HG02678 (cell line): ENCODE measurements at regions not wholly inside any gene's neighbourhood (a gene's known extent, or its start where the extent isn't known, plus 50 kb on each side); places are given as distances from the start of the nearest gene placed in this dataset.

Experiments
- ATAC-seq: cut with Tn5 transposase; IDR thresholded peaks from one replicate; pipeline ENCODE4 v1.9.1; 2021; ENCODE audit warnings: mild to moderate bottlenecking, moderate library complexity; ENCODE audit not compliant: unreplicated experiment

- no peak for ATAC-seq
These were observed 1139.6 kb upstream of the PCDH9 start for GRCh38 chr13:68369739-68370138.

GRCh38 chr13:68368922-68369321 lies 1138.8 kb upstream of the PCDH9 start:
- no peak for ATAC-seq

- no peak for ATAC-seq
These were observed 1129.0 kb upstream of the PCDH9 start for GRCh38 chr13:68359105-68359504.

GRCh38 chr13:68358294-68358705 lies 1128.2 kb upstream of the PCDH9 start:
- ATAC-seq: no peak

- ATAC-seq: no peak
These were observed 1120.4 kb upstream of the PCDH9 start for GRCh38 chr13:68350554-68350953.

- ATAC-seq: no peak
These were observed 1117.1 kb upstream of the PCDH9 start for GRCh38 chr13:68347220-68347619.

- ATAC-seq: no peak
These were observed 1115.9 kb upstream of the PCDH9 start for GRCh38 chr13:68345963-68346531.

- no peak for ATAC-seq
These were observed 1093.0 kb upstream of the PCDH9 start for GRCh38 chr13:68323124-68323523.

- no peak for ATAC-seq
These were observed 1089.2 kb upstream of the PCDH9 start for GRCh38 chr13:68319384-68319783.

GRCh38 chr13:68304286-68304893 lies 1074.3 kb upstream of the PCDH9 start:
- ATAC-seq: peak; percentile 62

- ATAC-seq: no peak
These were observed 1063.5 kb upstream of the PCDH9 start for GRCh38 chr13:68293631-68294030.

GRCh38 chr13:68292601-68293000 lies 1062.5 kb upstream of the PCDH9 start:
- no peak for ATAC-seq

GRCh38 chr13:68291595-68291994 lies 1061.5 kb upstream of the PCDH9 start:
- ATAC-seq: no peak

- ATAC-seq: no peak
These were observed 1045.6 kb upstream of the PCDH9 start for GRCh38 chr13:68275758-68276157.

- no peak for ATAC-seq
These were observed 1042.5 kb upstream of the PCDH9 start for GRCh38 chr13:68272652-68273051.

GRCh38 chr13:68264692-68265091 lies 1034.6 kb upstream of the PCDH9 start:
- ATAC-seq: no peak

GRCh38 chr13:68261105-68261504 lies 1031.0 kb upstream of the PCDH9 start:
- no peak for ATAC-seq

- ATAC-seq: no peak
These were observed 1027.1 kb upstream of the PCDH9 start for GRCh38 chr13:68257111-68257842.

- no peak for ATAC-seq
These were observed 1024.0 kb upstream of the PCDH9 start for GRCh38 chr13:68254151-68254550.

- ATAC-seq: no peak
These were observed 1004.1 kb upstream of the PCDH9 start for GRCh38 chr13:68234274-68234673.

GRCh38 chr13:68232351-68233130 lies 1002.4 kb upstream of the PCDH9 start:
- no peak for ATAC-seq
